OCI-LY1 (cell line): ENCODE measurements at regions not wholly inside any gene's neighbourhood (a gene's known extent, or its start where the extent isn't known, plus 50 kb on each side); places are given as distances from the start of the nearest gene placed in this dataset.
"Not testable (repeated sequence)": the region's sequence is repeated elsewhere in the genome, so short reads cannot be mapped to it uniquely, and the experiment has no call there.

Experiments
- H2AFZ ChIP-seq: fragments of 200-600 bp; sonication (generic), shearing (Covaris generic); 2 replicates; pipeline ENCODE4 v1.6.0; 2014; ENCODE audit warnings: antibody characterized with exemption, mild to moderate bottlenecking, low read length
- H3F3A ChIP-seq: fragments of 200-600 bp; sonication (generic), shearing (Covaris generic); 2 replicates; pipeline ENCODE4 v1.6.0; 2014; ENCODE audit warnings: mild to moderate bottlenecking, antibody characterized with exemption, low read length, moderate library complexity; ENCODE audit not compliant: insufficient read depth
- H3K27ac ChIP-seq: fragments of 200-600 bp; sonication (generic); 2 replicates; pipeline ENCODE4 v1.5.1; 2014; ENCODE audit warnings: low read length, mixed run types, mild to moderate bottlenecking, low read depth; ENCODE audit not compliant: poor library complexity, severe bottlenecking
- H3K27me3 ChIP-seq: fragments of 200-600 bp; sonication (generic); 2 replicates; pipeline ENCODE4 v1.6.0; 2014; ENCODE audit warnings: antibody characterized with exemption, mild to moderate bottlenecking, low read length, moderate library complexity; ENCODE audit not compliant: insufficient read depth
- H3K36me3 ChIP-seq: fragments of 200-600 bp; sonication (generic); 2 replicates; pipeline ENCODE4 v1.6.1; 2014; ENCODE audit warnings: mild to moderate bottlenecking, antibody characterized with exemption, low read length, moderate library complexity, mixed read lengths; ENCODE audit not compliant: insufficient read depth
- H3K4me1 ChIP-seq: fragments of 200-600 bp; sonication (generic); 2 replicates; pipeline ENCODE4 v1.5.1; 2014; ENCODE audit warnings: mild to moderate bottlenecking, low read length, moderate library complexity; ENCODE audit not compliant: insufficient read depth, severe bottlenecking
- H3K4me2 ChIP-seq: fragments of 200-600 bp; sonication (generic), shearing (Covaris generic); 2 replicates; pipeline ENCODE4 v1.6.1; 2014; ENCODE audit warnings: low read length
- H3K4me3 ChIP-seq: fragments of 200-600 bp; sonication (generic); 2 replicates; pipeline ENCODE4 v1.5.1; 2014; ENCODE audit warnings: low read length, low read depth, mild to moderate bottlenecking, mixed read lengths; ENCODE audit not compliant: poor library complexity, severe bottlenecking
- H3K79me2 ChIP-seq: fragments of 200-600 bp; shearing (Covaris generic); 2 replicates; pipeline ENCODE4 v1.6.1; 2016; ENCODE audit warnings: mixed run types, low read length, mixed read lengths; ENCODE audit not compliant: insufficient read depth
- H3K9ac ChIP-seq: fragments of 200-600 bp; sonication (generic), shearing (Covaris generic); 2 replicates; pipeline ENCODE4 v1.6.1; 2014; ENCODE audit warnings: mild to moderate bottlenecking, low read length, mixed read lengths
- H3K9me2 ChIP-seq: fragments of 200-600 bp; sonication (generic), shearing (Covaris generic); 2 replicates; pipeline ENCODE4 v1.6.1; 2014; ENCODE audit warnings: low read depth, mild to moderate bottlenecking, low read length, mixed read lengths
- H3K9me3 ChIP-seq: fragments of 200-600 bp; shearing (Covaris generic); 2 replicates; pipeline ENCODE4 v1.6.1; 2014; ENCODE audit warnings: low read length, mixed read lengths
- H4K20me1 ChIP-seq: fragments of 200-600 bp; sonication (generic), shearing (Covaris generic); 2 replicates; pipeline ENCODE4 v1.6.0; 2016; ENCODE audit warnings: mild to moderate bottlenecking, low read length; ENCODE audit not compliant: insufficient read depth
- EZH2 ChIP-seq: fragments of 200-600 bp; sonication (generic), shearing (Covaris generic); IDR thresholded peaks from 2 replicates; pipeline ENCODE4 v1.8.0; 2017; ENCODE audit warnings: borderline replicate concordance, mixed run types, mild to moderate bottlenecking, antibody characterized with exemption, low read length, moderate library complexity, mixed read lengths
- TF ChIP-seq, protein P1 (sequence below): fragments of 200-600 bp; sonication (generic), shearing (Covaris generic); IDR thresholded peaks from 2 replicates; pipeline ENCODE4 v1.5.1; 2017; ENCODE audit warnings: mild to moderate bottlenecking, antibody characterized with exemption, low read length, moderate library complexity, mixed read lengths

DNA sequence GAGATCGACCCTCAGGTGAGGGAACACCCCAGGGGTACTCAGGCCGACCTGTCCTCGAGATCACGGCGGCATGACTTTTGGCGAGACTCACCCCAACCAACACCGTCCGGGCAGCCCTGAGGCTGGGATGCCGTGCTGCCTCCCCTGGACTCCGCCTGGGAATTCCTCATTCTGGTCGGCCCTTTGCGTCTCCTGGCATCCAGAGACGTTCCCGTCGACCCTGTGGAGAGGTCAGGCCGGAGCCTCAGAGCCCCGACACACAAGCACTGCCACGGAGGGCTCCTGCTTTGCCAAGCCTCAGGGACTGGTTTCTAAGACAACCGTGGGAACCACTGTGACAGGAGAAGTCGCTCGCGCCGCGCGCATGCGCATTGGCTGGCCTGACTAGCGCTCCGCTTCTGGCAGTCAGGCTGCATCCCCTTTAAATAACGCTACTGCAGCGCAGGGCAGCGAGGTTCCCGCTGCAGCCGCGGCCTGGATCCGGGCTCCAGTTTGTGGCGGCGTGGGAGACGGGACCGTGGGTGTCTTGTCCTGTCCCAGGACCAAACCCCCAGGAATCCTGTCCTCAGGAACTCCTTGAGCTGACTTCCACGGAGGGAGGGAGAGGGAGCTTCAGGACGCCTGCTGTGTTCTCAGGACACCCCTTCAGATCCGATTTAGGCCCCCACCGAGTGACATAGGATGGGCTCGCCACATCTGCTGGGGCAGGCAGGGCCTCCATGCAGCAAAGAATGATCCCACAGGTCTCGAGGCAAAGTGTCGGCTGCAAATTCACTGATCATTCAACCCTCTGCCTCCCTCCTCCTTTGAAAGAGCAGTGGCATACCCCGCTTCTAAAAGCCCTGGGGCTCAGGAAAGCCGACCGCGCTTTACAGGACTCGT lies 163.2 kb upstream of the ZNF337 start:
- no peak overlapping the region for H2AFZ ChIP-seq
- no peaks in the 10 kb centered on the region for H3K36me3 ChIP-seq
- no peak overlapping the region for H3K9ac ChIP-seq
- no peaks in the 10 kb centered on the region for H3K79me2 ChIP-seq
- H3K27me3 ChIP-seq = no peaks in the 10 kb centered on the region
- no peaks in the 10 kb centered on the region for H3K9me3 ChIP-seq
- no peaks in the 10 kb centered on the region for H4K20me1 ChIP-seq
- H3K4me3 ChIP-seq = no peak overlapping the region
- H3K4me2 ChIP-seq = no peak overlapping the region
- H3K9me2 ChIP-seq = no peaks in the 10 kb centered on the region
- H3K27ac ChIP-seq = no peak overlapping the region
- peaks cover 18% of the 10 kb centered on the region for H3K4me1 ChIP-seq
- TF ChIP-seq EZH2 = no peak
- TF ChIP-seq, protein P1, sequence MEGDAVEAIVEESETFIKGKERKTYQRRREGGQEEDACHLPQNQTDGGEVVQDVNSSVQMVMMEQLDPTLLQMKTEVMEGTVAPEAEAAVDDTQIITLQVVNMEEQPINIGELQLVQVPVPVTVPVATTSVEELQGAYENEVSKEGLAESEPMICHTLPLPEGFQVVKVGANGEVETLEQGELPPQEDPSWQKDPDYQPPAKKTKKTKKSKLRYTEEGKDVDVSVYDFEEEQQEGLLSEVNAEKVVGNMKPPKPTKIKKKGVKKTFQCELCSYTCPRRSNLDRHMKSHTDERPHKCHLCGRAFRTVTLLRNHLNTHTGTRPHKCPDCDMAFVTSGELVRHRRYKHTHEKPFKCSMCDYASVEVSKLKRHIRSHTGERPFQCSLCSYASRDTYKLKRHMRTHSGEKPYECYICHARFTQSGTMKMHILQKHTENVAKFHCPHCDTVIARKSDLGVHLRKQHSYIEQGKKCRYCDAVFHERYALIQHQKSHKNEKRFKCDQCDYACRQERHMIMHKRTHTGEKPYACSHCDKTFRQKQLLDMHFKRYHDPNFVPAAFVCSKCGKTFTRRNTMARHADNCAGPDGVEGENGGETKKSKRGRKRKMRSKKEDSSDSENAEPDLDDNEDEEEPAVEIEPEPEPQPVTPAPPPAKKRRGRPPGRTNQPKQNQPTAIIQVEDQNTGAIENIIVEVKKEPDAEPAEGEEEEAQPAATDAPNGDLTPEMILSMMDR = no peak
- no peaks in the 10 kb centered on the region for H3F3A ChIP-seq

- TF ChIP-seq, protein P1 = no peak
- TF ChIP-seq EZH2 = no peak
- H3K27ac ChIP-seq = no peak overlapping the region
- peaks cover 18% of the 10 kb centered on the region for H3K4me1 ChIP-seq
- no peaks in the 10 kb centered on the region for H3K79me2 ChIP-seq
- H3K36me3 ChIP-seq = no peaks in the 10 kb centered on the region
- no peaks in the 10 kb centered on the region for H3F3A ChIP-seq
- H3K9me2 ChIP-seq = no peaks in the 10 kb centered on the region
- H3K9ac ChIP-seq = no peak overlapping the region
- H3K4me3 ChIP-seq = no peak overlapping the region
- no peaks in the 10 kb centered on the region for H3K27me3 ChIP-seq
- no peak overlapping the region for H3K4me2 ChIP-seq
- H4K20me1 ChIP-seq = no peaks in the 10 kb centered on the region
- H2AFZ ChIP-seq = no peak overlapping the region
- no peaks in the 10 kb centered on the region for H3K9me3 ChIP-seq
Observed at GRCh38 chr20:25858495-25859425, 162.1 kb upstream of the ZNF337 start.

DNA sequence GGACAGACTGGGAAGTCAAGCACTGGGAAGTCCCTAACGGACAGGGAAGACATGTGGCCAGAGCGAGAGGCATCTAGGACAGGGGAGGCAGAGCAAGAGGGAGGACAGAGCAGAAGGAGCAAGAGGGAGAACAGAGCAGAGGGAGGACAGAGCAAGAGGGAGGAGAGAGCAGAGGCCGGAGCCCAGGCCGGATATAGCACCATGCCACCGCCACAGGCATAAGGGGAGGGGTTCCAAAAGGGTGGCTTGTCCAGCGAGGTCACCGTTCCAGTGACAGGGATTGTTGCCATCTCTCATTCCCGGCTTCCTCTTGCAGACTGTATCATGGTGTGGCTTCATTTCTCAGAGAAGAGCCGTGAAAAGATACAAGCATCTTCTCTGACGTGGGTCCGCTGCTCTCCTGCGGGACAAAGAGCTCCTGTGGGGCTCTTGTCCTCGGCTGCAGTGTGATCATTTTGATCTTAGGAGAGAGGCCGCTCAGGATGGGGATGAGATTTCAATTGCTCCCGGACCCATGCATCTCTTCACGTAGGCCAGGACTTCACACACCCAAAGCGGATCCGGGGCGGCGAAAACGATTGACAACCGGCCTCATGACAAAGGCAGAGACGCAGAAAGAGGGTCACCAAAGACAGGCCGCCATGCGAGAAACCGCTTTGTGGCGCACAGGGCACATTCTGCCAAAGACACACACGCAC lies 160.6 kb upstream of the ZNF337 start:
- not testable (repeated sequence) for H4K20me1 ChIP-seq, H3K9ac ChIP-seq, H3K36me3 ChIP-seq, H2AFZ ChIP-seq, H3K4me1 ChIP-seq, H3K9me2 ChIP-seq, H3K9me3 ChIP-seq, H3K27me3 ChIP-seq, H3K27ac ChIP-seq, H3K79me2 ChIP-seq, H3K4me3 ChIP-seq, H3F3A ChIP-seq, H3K4me2 ChIP-seq
